NCI-H460 (cell line): ENCODE measurements at regions not wholly inside any gene's neighbourhood (a gene's known extent, or its start where the extent isn't known, plus 50 kb on each side); places are given as distances from the start of the nearest gene placed in this dataset.
"Not testable (repeated sequence)": the region's sequence is repeated elsewhere in the genome, so short reads cannot be mapped to it uniquely, and the experiment has no call there.

Experiments used
- DNase-seq: peaks from one replicate; pipeline ENCODE4 v3.0.0-alpha.2; 2016; ENCODE audit warnings: low read depth; ENCODE audit errors: extremely low read depth

GRCh38 chr6:145274083-145274482 is 461.2 kb downstream of the EPM2A start:
- no peak for DNase-seq

- DNase-seq: no peak
These were observed 460.3 kb downstream of the EPM2A start for GRCh38 chr6:145275019-145275418.

DNA sequence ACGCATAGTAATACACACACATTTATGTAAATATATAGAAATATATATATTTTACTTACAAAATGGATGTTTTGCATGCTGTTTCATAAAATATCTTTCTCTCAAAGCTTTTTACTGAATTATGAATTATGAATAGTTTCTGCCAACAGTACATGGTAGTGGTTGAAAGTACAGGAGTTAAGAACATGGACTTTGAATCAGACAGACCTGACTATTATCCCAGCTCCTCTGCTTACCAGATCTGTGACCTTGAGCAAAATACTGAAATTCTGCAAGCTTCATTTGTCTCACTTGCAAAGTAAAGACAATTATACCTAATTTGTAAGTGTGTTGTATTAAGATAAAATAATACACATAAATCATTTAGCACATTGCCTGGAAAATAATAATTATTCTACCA is 459.5 kb downstream of the EPM2A start:
- DNase-seq: no peak

GRCh38 chr6:145276756-145277155 is 458.6 kb downstream of the EPM2A start:
- no peak for DNase-seq

DNA sequence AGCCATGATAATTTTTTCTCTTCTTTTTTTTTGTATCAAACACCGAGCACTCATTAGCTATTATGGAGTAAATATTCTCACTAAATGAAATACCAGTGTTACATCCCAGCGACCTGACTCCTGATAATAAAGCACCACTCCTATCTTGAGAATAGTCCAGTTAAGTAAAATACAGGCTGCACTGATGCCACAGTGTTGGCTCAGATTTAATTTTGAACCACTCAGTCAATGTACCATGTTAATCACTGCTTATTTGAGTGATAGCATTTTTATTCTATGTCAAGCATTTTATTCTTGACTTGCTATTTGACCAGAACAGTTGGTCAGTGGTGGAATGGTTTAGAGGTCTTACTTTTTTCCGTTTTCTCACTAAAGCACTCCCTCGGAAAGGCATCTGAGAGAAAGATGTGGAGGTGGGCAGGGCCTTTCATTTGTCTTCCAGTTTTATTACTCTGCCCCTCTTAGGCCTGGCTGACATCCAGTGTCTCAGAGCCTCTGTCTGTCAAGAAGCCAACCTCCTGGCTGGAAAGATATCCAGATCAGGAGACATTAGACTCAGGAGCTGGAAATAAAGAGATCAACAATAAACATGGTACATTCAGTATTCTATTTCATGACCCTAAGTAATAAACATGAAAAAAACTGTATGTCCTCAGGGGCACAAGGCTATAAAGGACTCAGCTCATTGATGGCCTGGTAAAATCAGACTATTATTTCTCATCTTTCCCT is 457.8 kb downstream of the EPM2A start:
- DNase-seq: no peak

DNA sequence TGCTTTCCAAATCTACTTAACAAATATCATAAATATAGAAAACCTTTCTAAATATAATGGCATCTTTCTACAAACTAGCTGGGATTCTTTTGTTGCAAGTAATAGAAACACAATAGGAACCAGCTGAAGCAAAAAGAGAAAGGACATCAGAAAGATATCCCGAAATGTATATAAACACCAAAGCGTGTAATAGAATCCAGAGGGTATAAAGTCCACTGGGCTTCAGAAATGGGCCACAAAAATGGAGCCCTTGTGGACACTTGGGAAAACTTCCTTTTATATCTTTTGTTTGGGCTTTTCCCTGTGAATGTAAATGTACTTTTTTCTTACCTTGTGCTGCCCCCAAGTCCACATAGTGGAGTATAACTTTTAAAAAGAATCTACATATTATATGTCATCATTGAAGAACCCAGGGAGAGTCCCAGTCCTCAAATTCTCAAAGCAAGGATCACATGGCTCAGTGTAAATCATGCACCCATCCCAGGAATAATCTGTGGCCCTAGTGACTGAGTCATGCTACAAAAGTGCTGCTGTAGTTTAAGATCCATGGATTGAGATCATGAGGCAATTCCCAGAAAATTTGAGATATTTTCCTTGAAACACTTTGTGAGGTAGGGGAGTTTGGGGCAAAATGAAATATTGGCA is 457.0 kb downstream of the EPM2A start:
- DNase-seq: no peak

DNA sequence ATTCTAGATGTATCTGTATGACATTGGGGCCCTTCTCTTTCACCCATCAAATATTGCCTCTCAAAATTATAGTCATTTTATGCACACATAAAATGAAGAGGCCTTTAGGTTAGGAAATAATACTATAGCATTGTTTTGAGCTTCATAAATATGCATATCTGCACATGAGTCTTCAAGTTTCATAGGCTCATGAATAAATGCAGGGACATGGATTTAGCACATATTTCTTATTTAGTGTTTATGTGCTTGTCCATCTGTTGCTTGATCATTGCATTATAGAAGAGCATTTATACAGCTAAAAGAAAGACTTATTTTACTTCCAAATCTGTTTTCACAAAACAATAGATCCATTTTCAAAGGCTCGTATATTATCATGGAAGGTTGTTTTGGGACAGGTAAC is 455.8 kb downstream of the EPM2A start:
- no peak for DNase-seq

- no peak for DNase-seq
These were observed 455.3 kb downstream of the EPM2A start for GRCh38 chr6:145279993-145280392.

- DNase-seq: not testable (repeated sequence)
These were observed 452.1 kb downstream of the EPM2A start for GRCh38 chr6:145283209-145283608.

- no peak for DNase-seq
These were observed 451.5 kb downstream of the EPM2A start for GRCh38 chr6:145283856-145284255.

DNA sequence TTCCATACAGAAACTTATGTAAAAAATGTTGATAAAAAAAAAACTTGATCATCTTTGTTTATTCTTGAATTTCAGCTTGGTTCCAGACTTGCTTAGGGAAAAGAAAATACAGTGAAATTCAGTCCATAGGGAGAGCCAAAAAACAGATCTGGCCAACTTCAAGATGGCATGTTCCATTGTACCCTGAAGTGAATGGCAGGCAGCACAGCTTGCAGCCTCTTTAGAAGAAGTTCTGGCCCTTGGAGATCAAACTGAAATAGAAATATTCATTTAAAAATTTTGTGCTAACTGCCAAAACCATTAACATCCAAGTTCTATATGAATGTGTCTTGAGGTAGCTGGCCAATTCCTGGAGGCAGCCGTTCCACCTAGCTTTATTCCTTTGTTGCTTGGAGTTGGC is 448.4 kb downstream of the EPM2A start:
- DNase-seq: no peak

DNA sequence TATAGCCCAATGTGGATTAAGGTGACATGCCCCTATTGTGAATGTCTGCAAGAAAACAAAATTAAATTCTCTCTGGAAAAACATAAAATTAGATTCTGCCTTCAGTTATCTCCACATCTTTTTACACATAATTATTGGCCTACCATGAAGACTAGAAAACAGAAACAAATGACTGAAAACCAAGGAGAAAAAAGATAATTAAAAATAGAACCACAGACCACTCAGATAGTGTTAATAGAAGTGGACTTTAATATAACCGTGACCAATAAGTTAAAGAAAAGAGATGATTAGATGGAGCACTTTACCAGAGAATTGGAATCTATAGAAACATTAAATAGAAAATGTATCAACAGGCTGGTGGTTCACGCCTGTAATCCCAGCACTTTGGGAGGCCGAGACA is 445.7 kb downstream of the EPM2A start:
- no peak for DNase-seq

- no peak for DNase-seq
These were observed 445.2 kb downstream of the EPM2A start for GRCh38 chr6:145290122-145290521.

DNA sequence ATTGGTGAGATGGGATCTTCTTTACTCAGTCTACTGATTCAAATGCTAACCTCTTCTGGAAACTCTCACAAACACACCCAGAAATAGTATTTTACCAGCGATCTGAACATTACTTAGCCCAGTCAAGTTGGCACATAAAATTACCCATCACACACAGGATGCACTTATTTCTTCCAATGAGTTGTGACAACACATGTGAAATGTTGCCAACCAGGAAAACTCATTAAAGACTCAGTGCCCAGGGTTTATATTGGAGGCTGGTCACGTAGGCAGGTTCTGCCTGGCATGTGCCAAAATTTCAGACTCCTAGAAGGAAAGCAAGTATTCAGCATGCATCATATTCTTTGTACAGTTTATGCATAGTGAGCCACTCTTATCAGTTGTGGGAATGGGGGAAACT is 443.3 kb downstream of the EPM2A start:
- no peak for DNase-seq

DNA sequence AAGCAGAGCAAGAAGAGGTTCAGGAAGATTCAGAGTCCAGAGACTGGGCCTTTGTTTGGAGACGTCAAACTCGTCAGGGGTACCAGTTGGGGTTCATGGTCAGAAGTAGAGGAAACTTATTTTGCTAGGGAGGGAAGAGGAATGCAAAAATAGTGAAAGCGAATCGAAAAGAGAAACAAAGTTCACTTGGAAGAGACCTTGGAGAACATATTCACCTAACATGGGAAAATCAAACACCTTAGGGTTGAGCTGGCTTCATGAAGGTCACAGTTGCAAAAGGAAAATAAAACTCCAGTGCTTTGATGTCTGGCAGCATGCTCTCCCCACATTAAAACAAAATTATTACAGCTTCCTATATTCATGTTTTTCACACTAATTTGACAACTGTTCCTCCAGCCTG is 440.4 kb downstream of the EPM2A start:
- DNase-seq: no peak

DNA sequence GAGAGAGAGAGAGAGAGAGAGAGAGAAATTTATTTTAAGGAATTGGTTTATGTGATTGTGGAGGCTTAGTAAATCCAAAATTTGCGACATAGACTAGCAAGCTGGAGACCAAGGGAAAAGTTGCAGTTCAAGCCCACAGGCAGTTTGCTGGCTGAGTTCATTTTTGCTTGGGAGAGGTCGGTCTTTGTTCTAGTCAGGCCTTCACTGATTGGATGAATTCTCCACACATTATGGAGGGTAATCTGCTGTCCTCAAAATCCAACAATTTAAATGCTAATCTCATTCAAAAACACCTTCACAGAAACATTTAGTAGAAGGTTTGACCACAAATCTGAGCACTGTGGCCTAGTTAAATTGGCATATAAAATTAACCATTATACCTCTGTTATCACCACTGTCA is 439.6 kb downstream of the EPM2A start:
- no peak for DNase-seq

- DNase-seq: no peak
These were observed 429.6 kb downstream of the EPM2A start for GRCh38 chr6:145305670-145306069.

GRCh38 chr6:145306489-145306888 is 428.8 kb downstream of the EPM2A start:
- no peak for DNase-seq

- DNase-seq: no peak
These were observed 425.3 kb downstream of the EPM2A start for GRCh38 chr6:145309842-145310535.

DNA sequence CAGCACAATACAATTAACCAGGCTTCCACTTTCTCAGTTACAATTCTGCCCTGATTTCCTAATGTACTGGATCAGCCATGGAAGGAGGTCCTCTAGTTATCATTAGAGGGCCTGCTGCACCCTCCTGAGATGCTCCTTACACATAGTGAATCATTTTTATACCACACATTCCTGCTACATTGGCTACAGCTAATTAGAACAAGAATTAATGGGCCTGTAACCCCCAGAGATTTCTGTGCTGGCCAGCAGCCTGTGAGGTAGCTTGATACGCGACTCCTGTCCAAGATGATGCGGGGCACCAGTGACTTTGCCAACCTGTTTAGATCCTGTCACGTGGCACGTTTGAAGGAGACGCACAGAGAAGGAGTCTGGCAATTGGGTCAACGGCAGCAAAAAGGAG is 422.8 kb downstream of the EPM2A start:
- DNase-seq: no peak

GRCh38 chr6:145313041-145313855 is 422.1 kb downstream of the EPM2A start:
- DNase-seq: no peak
